ENCODE measurements at regions not wholly inside any gene's neighbourhood (a gene's known extent, or its start where the extent isn't known, plus 50 kb on each side); places are given as distances from the start of the nearest gene placed in this dataset.
"Not testable (repeated sequence)": the region's sequence is repeated elsewhere in the genome, so short reads cannot be mapped to it uniquely, and the experiment has no call there.

- no peak overlapping the region for H2AFZ ChIP-seq (ENCODE audit: insufficient read depth, low read depth, low read length, poor library complexity, severe bottlenecking)
- intact Hi-C loops (cut with micrococcal nuclease): no loop called here
- Mint-ChIP-seq H3K4me3 (no peak overlapping the region), H3K4me1 (no peaks in the 10 kb centered on the region), H3K27ac (no peak overlapping the region), H3K27me3 (no peaks in the 10 kb centered on the region), H3K9me3 (ENCODE audit: insufficient read depth) (no peaks in the 10 kb centered on the region)
- POLR2A ChIA-PET: no interaction called here
- no peaks in the 10 kb centered on the region for H3K4me1 ChIP-seq (ENCODE audit: control insufficient read depth in 2 of 2, insufficient read depth in 2 of 2, low read length in 2 of 2)
- no peaks in the 10 kb centered on the region for H4K20me1 ChIP-seq (ENCODE audit: control insufficient read depth, insufficient read depth, low read length, poor library complexity, severe bottlenecking)
- H3K4me2 ChIP-seq (replicated peaks; ENCODE audit: low read depth, low read length, poor library complexity, severe bottlenecking): no peak overlapping the region
- H3K36me3 ChIP-seq (replicated peaks in 1 of 2; ENCODE audit: control extremely low read depth in 1 of 2, control insufficient read depth in 1 of 2, extremely low read depth in 1 of 2, insufficient read depth in 2 of 2, low read length in 1 of 2): no peaks in the 10 kb centered on the region
- H3K27ac ChIP-seq (ENCODE audit: low read length in 2 of 2): no peak overlapping the region
- CTCF ChIA-PET: no interaction called here
- no peaks in the 10 kb centered on the region for H3K79me2 ChIP-seq (ENCODE audit: control insufficient read depth, insufficient read depth, low read length)
- TF ChIP-seq CTCF (IDR thresholded peaks at IDR 0.05): no peak
- no peak overlapping the region for H3K4me3 ChIP-seq (ENCODE audit: control extremely low read depth in 1 of 5, extremely low read depth in 1 of 5, insufficient read depth in 1 of 5, low read depth in 2 of 5, low read length in 4 of 5)
- H3K9ac ChIP-seq (ENCODE audit: low read length): no peak overlapping the region
- no peaks in the 10 kb centered on the region for H3K27me3 ChIP-seq (replicated peaks in 1 of 4; ENCODE audit: control extremely low read depth in 1 of 4, control insufficient read depth in 3 of 4, insufficient read depth in 4 of 4, low read length in 3 of 4)
- H3K9me3 ChIP-seq (ENCODE audit: control extremely low read depth in 1 of 3, control insufficient read depth in 2 of 3, insufficient read depth in 1 of 3, low read length in 2 of 3): no peaks in the 10 kb centered on the region
- ATAC-seq (ENCODE audit: low read depth) (no peak), DNase-seq (no peak)
These were observed 101.7 kb upstream of the SMLR1 start for GRCh38 chr6:130725551-130725950.

GRCh38 chr6:130728064-130728463 is 99.1 kb upstream of the SMLR1 start:
- H3K27ac Mint-ChIP-seq; H3K27me3 ChIP-seq (replicated peaks in 1 of 4; ENCODE audit: control extremely low read depth in 1 of 4, control insufficient read depth in 3 of 4, insufficient read depth in 4 of 4, low read length in 3 of 4); H3K4me1 ChIP-seq (ENCODE audit: control insufficient read depth in 2 of 2, insufficient read depth in 2 of 2, low read length in 2 of 2); H3K4me3 Mint-ChIP-seq; H3K4me1 Mint-ChIP-seq; CTCF ChIA-PET; H4K20me1 ChIP-seq (ENCODE audit: control insufficient read depth, insufficient read depth, low read length, poor library complexity, severe bottlenecking); POLR2A ChIA-PET; intact Hi-C loops (cut with micrococcal nuclease); H3K27me3 Mint-ChIP-seq; H3K79me2 ChIP-seq (ENCODE audit: control insufficient read depth, insufficient read depth, low read length); H3K27ac ChIP-seq (ENCODE audit: low read length in 2 of 2); H3K9me3 ChIP-seq (ENCODE audit: control extremely low read depth in 1 of 3, control insufficient read depth in 2 of 3, insufficient read depth in 1 of 3, low read length in 2 of 3); H3K4me2 ChIP-seq (replicated peaks; ENCODE audit: low read depth, low read length, poor library complexity, severe bottlenecking); H3K9ac ChIP-seq (ENCODE audit: low read length); H3K36me3 ChIP-seq (replicated peaks in 1 of 2; ENCODE audit: control extremely low read depth in 1 of 2, control insufficient read depth in 1 of 2, extremely low read depth in 1 of 2, insufficient read depth in 2 of 2, low read length in 1 of 2); DNase-seq; H3K9me3 Mint-ChIP-seq (ENCODE audit: insufficient read depth); H2AFZ ChIP-seq (ENCODE audit: insufficient read depth, low read depth, low read length, poor library complexity, severe bottlenecking); ATAC-seq (ENCODE audit: low read depth); H3K4me3 ChIP-seq (ENCODE audit: control extremely low read depth in 1 of 5, extremely low read depth in 1 of 5, insufficient read depth in 1 of 5, low read depth in 2 of 5, low read length in 4 of 5): not testable (repeated sequence)
- no CpG with 5 or more reads among the region's 2 CpGs for WGBS (ENCODE audit: insufficient coverage)
